Adrenal gland (tissue), 9 donors: ENCODE measurements at regions not wholly inside any gene's neighbourhood (a gene's known extent, or its start where the extent isn't known, plus 50 kb on each side); places are given as distances from the start of the nearest gene placed in this dataset.

Source experiments
- DNase-seq, 7 donors: peaks; one replicate each; pipeline ENCODE4 v3.0.0-alpha.2; 2019 to 2020
- H3K27ac ChIP-seq, 5 donors: fragments of 200-600 bp; sonication (generic) in 4 of 5; 1 replicate in 3 of 5; 2 replicates in 2 of 5; pipeline versions ENCODE4 v1.5.1 to v1.8.0; 2016 to 2020; ENCODE audit warnings: mild to moderate bottlenecking in 1 of 5
- H3K27me3 ChIP-seq: fragments of 200-600 bp; 2 replicates; pipeline ENCODE4 v1.8.0; 2021
- H3K36me3 ChIP-seq, 2 donors: fragments of 200-600 bp; replicated peaks in 1 of 2; 1 replicate in 1 of 2; 2 replicates in 1 of 2; pipeline versions ENCODE4 v1.5.1 to v1.8.0; 2018 to 2022
- H3K4me1 ChIP-seq, 2 donors: fragments of 200-600 bp; replicated peaks in 1 of 2; 1 replicate in 1 of 2; 2 replicates in 1 of 2; pipeline versions ENCODE4 v1.5.1 to v1.8.0; 2018 to 2021
- H3K4me3 ChIP-seq, 4 donors: fragments of 200-600 bp; sonication (generic) in 3 of 4; one replicate each; pipeline ENCODE4 v1.5.1; 2016 to 2018
- H3K9me3 ChIP-seq, 3 donors: fragments of 200-600 bp; sonication (generic) in 1 of 3; replicated peaks in 1 of 3; 1 replicate in 2 of 3; 2 replicates in 1 of 3; pipeline versions ENCODE4 v1.5.1 to v1.8.0; 2016 to 2021
- CTCF ChIP-seq, 6 experiments: fragments of 450-650 bp in 4 of 6; fragments of 200-600 bp in 2 of 6; sonication (generic) in 1 of 6; IDR thresholded peaks; 1 replicate in 5 of 6; 2 replicates in 1 of 6; pipeline versions ENCODE4 v1.5.1 to v1.8.0; 2016 to 2021; ENCODE audit warnings: antibody characterized with exemption in 6 of 6, mild to moderate bottlenecking in 2 of 6, moderate library complexity in 1 of 6
- POLR2A ChIP-seq, 2 donors: fragments of 450-650 bp; IDR thresholded peaks; one replicate each; pipeline ENCODE4 v1.6.1; 2017; ENCODE audit warnings: antibody characterized with exemption in 2 of 2, mild to moderate bottlenecking in 2 of 2, moderate library complexity in 1 of 2
- WGBS, 4 donors: extraction: QIAGEN DNeasy Blood & Tissue Kit in 2 of 4; methylation state at CpG; one replicate each; pipeline versions ENCODE4 v1.1.5 to v1.1.7; 2013 to 2017; 5-methylcytosine and 5-hydroxymethylcytosine counted together
- intact Hi-C, 2 donors: fragments of 100-400 bp; cut with DNase I; formaldehyde crosslinking; loops; one replicate each; pipeline versions ENCODE4 v1.14.1 to v1.15.0; 2022 to 2023
- donor health status: healthy with polysubstance abuse.
- donor health status: Bipolar disorder and iron deficiency.
- donor health status: DM: yes; HTN: yes; CAD: no.
- donor health status: DM: no; HTN: no; CAD: no.
- donor health status: DM: no; HTN: no; CAD: no.

DNA sequence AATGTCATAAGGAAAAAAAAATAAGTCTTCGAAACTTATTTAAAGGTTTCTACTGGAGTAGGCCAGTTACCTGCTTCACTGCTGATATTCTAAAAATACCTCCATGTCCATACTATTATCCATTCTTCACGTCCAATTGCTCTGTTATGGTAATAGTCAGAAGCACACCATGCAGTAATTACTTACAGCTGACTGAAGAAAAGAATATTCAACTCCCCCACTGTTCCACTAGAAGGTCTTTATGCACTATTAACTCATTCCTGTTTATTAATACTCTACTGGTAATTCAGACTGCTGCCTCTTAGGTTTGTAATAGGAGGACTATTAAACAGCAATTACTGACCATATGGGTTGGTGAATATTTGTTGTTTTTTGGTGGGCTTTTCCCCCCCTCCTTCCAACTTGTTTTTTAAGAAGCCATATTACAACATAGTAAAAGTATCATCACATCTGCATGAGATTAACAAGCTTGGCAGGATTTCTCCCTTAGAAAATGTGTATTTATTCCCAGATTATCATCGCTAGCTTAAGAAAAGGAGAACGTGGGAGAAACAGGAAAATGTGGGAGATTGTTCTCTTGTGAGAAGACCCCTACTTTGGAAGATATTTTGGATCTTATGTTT lies 806.4 kb upstream of the FANCL start:
- WGBS, 4 donors, result 69 to 82% (median 80%) methylated on average over 4 of the region's 4 CpGs
- Histone ChIP-seq H3K36me3 (no peaks in the 10 kb centered on the region), H3K27ac (no peak overlapping the region), H3K4me1 (no peaks in the 10 kb centered on the region), H3K4me3 (no peak overlapping the region), H3K27me3 (no peaks in the 10 kb centered on the region), H3K9me3 (no peaks in the 10 kb centered on the region)
- no peak for DNase-seq
- TF ChIP-seq POLR2A (IDR thresholded peaks at IDR 0.05), result no peak
- TF ChIP-seq CTCF (IDR thresholded peaks at IDR 0.05), result no peak
- intact Hi-C loops, result no loop called here

DNA sequence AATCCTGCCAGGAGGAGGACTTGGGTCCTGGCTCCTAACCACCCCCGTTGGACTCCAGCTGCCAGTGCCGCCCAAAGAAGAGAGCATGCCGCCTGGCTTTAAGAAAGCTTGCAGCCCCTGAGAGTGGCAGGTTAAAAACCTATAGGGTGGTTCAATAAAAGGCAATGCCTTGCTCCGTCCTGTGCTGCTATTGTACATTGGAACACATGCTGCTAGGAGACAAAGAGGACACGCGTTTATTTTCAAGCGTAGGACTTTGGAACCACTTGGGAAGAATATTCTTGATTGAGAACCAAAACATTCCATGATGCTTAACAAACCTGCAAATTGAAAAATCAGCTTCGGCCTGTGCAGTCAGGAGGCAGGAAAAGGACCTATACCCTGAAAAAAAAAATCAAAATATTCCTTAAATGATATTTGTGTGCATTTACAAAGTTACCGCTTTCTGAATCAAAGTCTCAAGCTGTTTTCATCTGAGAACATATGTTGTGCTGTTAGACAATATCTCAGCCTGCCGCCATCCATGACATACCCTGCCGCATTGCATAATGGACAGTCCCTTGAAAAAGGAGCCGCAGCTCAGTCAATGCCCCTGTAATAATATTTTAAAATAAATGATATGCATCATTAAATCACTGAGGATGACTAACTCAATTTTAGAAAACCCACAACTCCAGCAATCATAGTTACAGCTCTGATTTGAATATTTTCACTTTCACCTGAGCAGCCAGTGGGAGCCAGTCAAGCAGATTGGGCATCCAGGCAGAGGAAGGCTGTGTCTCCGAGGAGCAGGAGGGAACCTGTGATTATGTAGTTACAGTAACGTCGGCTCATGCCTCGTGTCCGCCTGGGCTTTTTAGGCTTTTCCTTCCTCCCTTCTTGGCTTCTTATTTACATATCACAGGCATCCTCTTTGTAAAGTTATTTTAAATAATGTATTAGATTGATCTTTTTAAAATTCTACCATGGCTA lies 805.6 kb upstream of the FANCL start:
- H3K4me3 ChIP-seq, result no peak overlapping the region
- 89 to 92% (median 90%) methylated on average over 17 of the region's 17 CpGs for WGBS, 4 donors
- DNase-seq, result no peak
- no peaks in the 10 kb centered on the region for H3K9me3 ChIP-seq
- H3K27me3 ChIP-seq, result no peaks in the 10 kb centered on the region
- H3K4me1 ChIP-seq, result no peaks in the 10 kb centered on the region
- H3K36me3 ChIP-seq, result no peaks in the 10 kb centered on the region
- intact Hi-C loops, result no loop called here
- TF ChIP-seq CTCF (IDR thresholded peaks at IDR 0.05) (no peak), POLR2A (IDR thresholded peaks at IDR 0.05) (no peak)
- H3K27ac ChIP-seq, result no peak overlapping the region

- no peak overlapping the region for H3K27ac ChIP-seq
- no peaks in the 10 kb centered on the region for H3K36me3 ChIP-seq
- WGBS, 4 donors, result 73 to 86% (median 80%) methylated on average over 1 of the region's 1 CpG
- H3K4me1 ChIP-seq, result no peaks in the 10 kb centered on the region
- H3K4me3 ChIP-seq, result no peak overlapping the region
- no peak for DNase-seq
- intact Hi-C loops, result no loop called here
- no peaks in the 10 kb centered on the region for H3K27me3 ChIP-seq
- no peaks in the 10 kb centered on the region for H3K9me3 ChIP-seq
- no peak for TF ChIP-seq CTCF (IDR thresholded peaks at IDR 0.05)
- TF ChIP-seq POLR2A (IDR thresholded peaks at IDR 0.05), result no peak
These were observed 803.6 kb upstream of the FANCL start for GRCh38 chr2:59044736-59045135.

DNA sequence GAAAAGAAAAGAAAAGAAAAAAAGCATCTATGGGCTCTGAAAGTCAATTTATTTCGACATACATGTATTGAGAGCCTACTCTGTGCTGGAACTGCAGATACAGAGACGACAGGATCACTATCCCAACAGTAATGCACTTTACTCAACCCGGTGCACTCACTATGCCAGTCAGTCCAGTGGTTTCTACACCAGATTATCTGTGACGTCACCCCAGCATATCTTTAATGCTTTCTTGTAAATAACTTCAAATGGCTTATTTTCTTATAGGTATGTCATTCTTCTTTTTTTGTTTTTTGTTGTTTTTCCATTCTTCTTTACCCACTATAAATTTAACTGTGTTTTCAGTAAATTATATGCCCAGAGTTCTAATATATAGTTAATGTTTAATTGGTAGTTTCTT lies 800.0 kb upstream of the FANCL start:
- no peak for DNase-seq
- 80 to 88% (median 83%) methylated on average over 4 of the region's 4 CpGs for WGBS, 4 donors
- Histone ChIP-seq H3K36me3 (no peaks in the 10 kb centered on the region), H3K9me3 (no peaks in the 10 kb centered on the region), H3K4me1 (no peaks in the 10 kb centered on the region), H3K27me3 (no peaks in the 10 kb centered on the region), H3K27ac (no peak overlapping the region), H3K4me3 (no peak overlapping the region)
- intact Hi-C loops, result no loop called here
- TF ChIP-seq POLR2A (IDR thresholded peaks at IDR 0.05), result no peak
- TF ChIP-seq CTCF (IDR thresholded peaks at IDR 0.05), result no peak
